Germinal center (tissue), 1 donor: ENCODE measurements at regions not wholly inside any gene's neighbourhood (a gene's known extent, or its start where the extent isn't known, plus 50 kb on each side); places are given as distances from the start of the nearest gene placed in this dataset.
"Not testable (repeated sequence)": the region's sequence is repeated elsewhere in the genome, so short reads cannot be mapped to it uniquely, and the experiment has no call there.

Experiments
- DNase-seq: peaks from one replicate; pipeline ENCODE4 v3.0.0; 2012; ENCODE audit warnings: mixed read lengths, low spot score

DNA sequence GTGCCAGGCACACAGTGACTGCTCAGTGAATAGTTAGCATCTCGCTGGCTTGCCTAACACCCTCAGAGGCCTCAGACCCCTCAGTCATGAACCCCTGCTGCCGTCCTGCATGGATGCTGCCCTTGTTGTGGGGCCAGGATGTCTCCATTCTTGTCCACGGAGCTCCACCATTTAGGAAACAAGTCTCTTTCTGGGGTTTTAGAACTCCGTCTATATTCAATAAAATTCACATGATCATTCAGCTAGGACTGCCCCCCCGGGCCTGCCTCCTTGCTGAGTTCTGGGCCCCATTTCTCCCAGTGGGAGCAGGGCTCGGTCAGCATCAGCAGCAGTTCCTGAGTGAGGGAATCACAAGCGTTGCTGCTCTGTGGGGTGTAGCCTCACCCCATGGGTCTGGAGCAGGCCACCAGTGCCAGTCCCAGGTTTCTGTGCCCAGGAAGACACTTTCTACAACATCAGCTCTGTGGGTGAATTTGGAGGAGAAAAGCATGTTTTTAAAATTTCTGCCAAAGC is 134.1 kb downstream of the RHOU start:
- DNase-seq, result no peak

DNA sequence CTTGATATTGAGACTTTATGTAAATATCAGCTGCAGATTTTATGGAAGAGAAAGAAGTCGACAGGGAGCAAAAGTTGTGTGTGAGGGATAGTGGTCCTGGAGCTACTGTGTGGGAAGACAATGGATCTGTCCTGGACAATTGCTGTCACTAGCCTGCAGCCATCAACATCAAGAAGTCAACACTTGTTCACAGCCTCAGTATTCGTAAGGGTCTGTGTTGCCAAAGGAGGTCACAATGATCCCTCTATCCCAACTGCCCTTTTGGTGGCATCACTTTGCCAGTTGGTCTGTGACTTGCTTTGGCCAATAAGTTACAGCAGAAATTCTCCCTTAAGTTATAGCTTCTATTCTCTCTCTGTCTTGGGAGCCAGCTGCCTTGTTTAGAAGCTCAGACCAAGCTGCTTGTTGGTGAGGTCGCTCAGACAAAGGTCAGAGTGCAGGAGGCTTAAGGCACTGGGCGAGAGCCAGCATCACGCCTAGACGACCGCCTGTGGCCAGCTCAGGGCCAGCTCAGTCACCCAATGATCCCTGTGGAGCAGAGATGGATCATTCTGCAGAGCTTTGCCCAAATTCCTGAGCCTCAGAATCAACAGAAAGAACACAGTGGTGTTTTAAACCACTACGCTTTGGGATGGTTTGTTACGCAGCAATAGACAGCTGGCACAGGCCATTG is 134.9 kb downstream of the RHOU start:
- no peak for DNase-seq

DNA sequence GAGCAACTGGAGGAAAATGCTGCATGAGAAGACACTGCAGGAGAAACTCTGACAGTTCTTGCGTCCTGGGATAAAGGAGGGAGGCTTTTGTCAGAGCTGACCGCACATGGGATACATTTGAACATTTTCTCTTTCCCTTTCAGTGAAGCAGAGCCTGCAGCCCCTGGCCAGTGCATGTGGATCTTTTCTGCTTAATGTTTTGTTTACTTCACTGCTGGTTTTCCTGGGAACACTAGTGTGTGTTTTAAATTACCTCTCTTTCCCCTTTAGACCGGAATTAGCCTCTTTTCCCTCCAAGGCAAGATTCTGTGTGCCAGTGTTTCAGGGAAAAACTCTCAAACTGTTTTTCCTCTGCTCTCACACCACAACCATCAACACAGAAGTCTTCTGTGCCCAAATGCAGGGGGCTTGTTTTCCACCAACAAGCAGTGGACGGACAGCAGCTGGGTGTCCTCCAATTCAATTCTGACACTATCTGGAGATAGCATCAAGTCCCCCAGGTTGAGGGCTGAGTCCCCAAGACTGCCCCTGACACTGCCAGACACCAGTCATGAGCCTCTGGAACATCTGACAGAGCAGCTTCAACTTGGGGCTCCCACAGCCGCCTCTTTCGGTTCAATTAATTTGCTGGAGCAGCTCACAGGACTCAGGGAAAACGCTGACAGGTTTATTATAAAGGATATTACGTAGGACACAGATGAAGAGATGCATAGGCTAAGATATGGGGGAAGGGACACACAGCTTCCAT is 136.2 kb downstream of the RHOU start:
- no peak for DNase-seq

DNA sequence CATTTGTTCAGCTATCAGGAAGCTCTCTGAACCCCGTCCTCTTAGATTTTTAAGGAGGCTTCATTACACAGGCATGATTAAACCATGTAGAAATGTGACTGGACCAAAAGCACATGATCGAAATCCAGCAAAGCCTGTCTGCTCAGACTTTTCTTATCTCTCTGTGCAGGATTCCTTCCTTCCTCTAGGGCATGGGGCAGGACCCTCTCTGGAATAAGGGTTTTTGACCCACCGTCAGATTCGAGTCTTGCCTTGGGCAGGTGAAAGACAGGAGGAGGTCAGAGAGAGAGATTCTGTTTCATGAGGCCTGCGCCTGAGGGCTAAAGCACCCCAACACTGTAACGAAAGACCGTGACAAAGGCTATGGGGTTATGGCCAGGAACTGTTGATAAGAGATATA is 136.8 kb downstream of the RHOU start:
- DNase-seq, result no peak

DNA sequence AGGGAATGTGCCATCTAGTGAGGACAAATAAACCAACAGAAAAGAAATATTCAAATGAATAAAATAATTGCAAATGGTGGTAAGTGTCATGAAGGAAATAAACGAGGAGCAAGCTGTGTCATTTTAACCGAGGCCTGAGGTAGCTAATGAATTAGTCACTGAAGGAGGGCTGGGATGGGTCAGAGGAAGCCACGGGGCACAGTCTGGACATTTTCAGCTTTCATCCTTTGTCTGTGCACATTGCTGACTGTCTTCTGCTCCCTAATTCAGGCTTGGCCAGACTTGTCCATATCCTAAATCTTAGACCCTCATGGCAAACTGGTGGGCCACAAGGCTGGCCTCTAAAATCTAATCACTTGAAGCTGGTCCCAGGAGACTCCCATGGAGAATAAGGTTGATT is 138.4 kb downstream of the RHOU start:
- no peak for DNase-seq

DNA sequence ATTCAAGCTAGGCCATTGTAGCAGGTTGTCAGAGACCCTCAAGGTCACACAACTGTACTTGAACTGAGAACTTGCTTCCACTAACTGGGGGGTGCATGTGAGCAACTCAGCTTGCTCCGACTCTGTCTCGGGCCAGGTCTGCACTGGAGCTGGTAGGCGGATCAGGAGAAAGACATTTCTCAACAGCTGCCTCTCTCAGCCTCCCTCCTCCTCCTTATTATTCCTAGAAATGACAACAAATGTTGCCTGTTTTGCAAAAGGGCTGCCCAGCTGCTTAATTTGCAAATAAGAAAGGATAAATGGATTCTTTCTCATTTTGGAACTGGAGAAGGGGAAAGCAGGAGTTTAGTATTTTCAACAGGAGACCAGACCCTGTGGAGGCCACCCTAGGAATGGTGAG is 140.5 kb downstream of the RHOU start:
- DNase-seq, result no peak

DNA sequence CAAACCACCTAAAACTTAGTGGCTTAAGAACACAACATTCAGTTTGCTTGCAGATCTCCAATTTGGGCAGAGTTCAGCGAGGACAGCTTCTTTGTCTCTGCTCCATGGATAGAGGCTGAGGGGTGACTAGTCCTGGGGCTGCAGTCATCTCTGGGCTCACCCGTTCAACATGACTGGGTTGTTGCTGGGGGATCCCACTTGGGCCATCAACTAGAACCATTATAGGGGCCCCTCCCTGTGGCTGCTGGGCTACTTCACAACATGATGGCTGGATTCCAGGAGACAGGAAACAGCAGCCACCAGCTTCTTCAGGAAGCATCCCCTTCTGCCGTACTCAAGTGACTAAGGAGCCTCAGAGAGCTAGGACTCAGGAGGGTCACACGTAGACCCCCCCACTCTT is 140.9 kb downstream of the RHOU start:
- DNase-seq, result no peak

DNA sequence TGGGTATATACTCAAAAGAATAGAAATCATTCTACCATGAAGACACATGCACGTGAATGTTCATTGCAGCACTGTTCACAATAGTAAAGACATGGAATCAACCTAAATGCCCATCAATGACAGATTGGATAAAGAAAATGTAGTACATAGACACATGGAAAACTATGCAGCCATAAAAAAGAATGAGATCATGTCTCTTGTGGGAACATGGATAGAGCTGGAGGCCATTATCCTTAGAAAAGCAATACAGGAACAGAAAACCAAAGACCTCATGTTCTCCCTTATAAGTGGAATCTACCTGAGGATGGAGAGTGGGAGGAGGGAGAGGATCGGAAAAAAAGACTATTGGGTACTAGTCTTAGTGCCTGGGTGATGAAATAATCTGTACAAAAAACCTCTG is 143.9 kb downstream of the RHOU start:
- DNase-seq, result no peak

DNA sequence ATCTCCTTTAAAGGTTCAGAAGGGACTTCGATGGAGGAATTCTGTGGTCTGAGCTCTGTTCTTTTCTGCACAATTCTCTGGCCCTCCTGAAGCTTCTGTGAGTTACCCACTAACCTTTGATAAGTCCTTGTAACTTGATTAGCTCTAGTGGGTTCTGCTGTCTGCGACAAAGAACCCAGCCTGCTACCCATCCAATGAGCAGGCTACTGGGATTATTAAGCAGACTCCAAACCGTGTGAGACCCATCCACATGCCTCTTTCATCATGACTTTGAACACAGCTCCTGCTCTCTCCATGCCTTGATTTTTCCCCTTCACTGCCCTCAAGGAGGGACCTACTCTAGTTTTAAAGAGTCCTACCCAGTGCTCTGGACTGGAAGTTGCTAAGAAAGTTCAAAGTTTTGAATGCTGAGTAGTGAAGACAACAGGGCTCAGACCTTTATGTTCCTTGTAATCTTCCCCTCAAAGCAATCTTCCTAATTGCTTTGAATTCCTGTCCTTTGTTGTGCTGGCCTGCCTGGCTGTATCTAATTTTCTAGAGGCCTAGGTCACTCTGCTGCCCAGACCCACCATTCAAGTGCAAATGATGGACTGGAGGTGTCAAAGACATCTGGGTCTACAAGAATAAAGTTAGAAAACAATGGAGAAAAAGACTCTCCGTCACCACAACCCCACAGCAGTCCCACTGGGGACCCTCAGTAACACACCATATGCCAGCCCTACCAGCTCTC is 146.9 kb downstream of the RHOU start:
- no peak for DNase-seq

DNA sequence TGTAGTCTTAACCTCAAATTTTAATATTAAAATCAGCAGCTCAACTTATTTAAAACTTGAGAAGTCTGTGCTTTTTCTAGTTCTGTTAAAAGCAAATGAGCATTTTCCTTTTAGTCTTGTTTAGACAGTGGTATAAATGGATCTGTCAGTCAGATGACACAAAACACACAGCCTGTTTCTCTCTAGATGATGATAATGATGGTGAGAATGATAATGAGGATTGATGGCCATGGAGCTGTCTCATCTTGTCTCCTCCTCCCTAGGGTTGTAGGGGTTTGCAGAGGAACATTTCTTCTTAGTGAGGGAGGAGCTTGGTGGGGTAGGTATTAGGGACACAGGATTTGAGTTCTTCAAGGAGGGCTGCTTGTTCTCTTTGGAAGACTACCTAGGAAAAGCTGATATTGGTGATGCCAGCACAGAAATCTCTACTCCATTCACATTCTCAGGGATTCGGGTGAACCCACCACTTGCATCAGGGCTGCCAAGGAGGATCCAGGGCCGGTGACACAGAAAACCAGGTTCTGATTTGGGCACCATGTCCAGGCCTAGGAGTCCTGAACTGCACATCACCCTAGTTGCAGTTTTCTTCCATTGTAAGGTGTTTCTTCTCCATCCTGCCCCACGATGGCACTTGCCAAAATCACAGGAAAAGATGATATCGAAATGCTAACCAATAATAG is 147.6 kb downstream of the RHOU start:
- DNase-seq, result no peak

DNA sequence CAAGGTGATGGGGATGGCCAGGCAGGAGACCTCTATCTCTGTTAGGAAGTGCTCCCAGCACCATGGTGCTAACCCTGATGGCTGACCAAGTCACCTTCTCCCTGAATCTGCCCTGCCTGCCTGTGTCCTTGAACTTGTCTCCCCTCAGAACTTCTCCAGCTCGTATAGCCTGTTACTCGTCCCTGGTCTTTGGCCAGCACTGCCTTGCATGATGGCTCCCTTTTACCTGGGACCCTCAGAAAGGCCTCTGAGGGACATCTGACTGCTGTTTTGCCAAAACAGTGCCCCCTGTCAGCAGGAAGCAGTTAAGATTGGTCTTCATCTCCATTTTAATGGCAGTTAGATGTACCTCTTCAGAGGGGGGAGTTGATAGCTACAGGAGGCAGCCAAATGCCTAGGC is 148.3 kb downstream of the RHOU start:
- no peak for DNase-seq

DNA sequence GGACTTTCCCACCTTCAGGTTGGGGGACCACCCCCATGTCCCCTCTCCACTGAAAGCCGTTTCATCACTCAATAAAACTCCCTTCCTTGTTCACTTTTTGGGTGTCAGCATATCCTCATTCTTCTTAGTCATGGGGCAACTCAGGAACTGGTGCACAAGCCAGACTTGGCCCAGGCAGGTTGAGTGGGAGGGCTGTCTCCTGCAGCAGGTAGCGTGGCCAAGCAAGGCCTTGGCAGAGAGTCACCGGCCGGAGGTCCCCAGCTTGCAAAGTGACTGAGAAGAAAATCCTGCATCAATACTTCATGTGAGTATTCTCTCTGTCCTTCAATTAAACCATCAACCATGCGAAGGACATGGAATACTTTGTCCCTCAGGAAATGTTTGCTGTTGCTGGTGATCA is 148.9 kb downstream of the RHOU start:
- DNase-seq, result no peak

DNA sequence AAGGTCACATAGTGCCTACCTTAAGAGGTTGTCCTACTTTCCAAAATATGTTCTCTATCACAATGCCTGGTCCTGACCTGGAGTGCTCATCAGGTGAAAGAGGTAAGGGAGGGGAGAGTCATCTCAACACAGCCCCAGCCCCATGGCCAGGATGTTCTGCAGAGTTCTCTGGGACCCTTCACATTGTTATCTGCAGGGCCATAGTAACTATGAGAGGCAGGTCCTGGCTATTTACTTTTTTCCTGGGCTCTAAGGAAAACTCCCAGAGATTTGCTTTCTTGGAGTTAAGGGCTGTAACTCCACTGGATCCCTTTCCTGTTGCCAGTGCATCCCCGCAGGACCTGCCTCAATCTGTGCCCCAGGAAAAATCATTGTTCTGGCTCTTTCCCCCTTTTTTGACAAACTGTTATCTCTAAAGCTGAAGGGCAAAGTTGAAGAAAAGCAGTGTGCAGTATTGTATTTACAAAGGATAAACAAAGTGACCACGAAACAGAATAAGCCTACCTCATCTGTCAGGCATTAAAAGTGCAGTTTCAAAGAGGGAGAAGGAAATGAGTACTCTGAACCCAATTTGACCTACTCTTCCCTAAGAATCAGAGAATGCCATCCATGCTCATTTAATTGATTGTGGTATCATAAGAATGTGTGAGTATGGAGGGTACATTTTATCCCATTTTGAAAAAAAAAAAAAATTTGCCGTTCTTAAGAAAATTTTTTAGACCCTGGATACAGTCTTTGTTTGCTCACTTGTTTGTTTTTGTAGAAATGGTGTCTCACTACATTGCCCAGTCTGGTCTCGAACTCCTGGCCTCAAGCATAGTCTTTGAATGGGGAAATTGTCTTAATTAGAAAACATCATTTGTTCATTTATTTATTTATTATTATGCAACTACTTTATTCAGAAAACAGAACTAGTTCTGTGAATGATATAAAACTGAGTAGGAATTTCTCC is 149.6 kb downstream of the RHOU start:
- DNase-seq, result no peak

DNA sequence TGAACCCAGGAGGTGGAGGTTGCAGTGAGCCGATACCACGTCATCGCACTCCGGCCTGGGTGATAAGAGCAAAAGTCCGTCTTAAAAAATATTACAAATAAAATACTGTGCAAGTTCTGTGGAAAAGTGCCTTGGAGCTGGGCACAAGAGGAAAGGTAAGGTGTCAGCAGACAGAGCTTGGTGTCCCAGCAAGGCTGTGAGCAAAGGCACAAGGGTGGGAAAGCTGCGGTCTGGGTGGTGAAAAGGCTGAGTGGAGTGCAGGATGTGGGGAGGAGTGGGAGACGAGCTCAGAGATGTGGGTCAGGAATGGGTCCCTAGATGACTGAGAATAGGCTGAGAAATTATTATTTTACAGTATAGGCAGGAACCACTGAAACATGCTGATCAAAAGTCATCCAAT is 150.6 kb downstream of the RHOU start:
- no peak for DNase-seq

DNA sequence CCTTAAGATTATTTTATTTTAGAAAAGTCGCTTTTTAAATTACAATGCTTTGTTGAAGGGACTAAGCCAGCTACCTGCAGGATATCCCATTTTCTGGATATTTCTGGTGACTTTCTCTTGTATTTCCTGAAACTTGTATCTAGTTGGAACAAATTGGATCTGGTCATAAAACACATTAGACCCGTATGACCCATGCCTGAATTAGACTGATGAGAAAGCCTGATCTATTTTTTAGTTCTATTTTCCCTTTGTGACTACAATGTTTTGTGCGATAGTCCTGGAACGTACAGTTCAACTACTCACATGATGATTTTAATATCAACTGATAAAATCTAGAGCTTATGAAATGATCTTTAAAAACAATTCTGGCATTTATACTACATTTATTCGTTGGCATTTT is 151.8 kb downstream of the RHOU start:
- DNase-seq, result no peak

DNA sequence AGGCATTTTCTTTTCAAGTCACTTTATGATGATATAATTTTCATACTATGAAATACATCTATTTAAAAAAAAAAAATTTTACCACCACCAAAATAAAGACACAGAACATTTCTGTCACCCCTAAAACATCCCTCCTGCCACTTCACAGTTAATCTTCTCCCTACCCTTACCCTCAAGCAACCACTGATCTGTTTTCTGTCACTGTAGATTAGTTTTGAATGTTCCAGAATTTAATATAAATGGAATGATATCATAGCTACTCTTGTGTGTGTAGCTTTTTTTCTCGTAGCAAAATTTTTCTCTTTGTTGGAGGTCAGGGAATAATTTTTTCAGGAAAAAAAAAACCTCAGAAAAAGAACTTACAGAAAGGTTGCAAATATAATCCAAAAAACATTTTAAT is 152.7 kb downstream of the RHOU start:
- no peak for DNase-seq

DNA sequence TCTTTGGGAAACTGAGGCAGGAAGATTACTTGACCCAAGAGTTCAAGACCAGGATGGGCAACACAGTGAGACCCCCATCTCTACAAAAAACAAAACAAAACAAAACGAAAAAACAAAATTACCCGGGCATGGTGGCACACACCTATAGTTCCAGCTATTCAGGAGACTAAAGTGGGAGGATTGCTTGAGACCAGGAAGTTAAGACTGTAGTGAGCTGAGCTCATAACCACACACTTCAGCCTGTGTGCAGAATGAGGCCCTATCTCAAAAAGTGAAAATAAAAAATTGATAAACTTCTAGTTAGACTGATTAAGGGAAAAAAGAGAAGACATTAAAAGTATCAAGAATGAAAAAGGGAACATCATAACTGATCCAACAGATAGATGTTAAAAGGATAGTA is 154.0 kb downstream of the RHOU start:
- DNase-seq, result no peak

DNA sequence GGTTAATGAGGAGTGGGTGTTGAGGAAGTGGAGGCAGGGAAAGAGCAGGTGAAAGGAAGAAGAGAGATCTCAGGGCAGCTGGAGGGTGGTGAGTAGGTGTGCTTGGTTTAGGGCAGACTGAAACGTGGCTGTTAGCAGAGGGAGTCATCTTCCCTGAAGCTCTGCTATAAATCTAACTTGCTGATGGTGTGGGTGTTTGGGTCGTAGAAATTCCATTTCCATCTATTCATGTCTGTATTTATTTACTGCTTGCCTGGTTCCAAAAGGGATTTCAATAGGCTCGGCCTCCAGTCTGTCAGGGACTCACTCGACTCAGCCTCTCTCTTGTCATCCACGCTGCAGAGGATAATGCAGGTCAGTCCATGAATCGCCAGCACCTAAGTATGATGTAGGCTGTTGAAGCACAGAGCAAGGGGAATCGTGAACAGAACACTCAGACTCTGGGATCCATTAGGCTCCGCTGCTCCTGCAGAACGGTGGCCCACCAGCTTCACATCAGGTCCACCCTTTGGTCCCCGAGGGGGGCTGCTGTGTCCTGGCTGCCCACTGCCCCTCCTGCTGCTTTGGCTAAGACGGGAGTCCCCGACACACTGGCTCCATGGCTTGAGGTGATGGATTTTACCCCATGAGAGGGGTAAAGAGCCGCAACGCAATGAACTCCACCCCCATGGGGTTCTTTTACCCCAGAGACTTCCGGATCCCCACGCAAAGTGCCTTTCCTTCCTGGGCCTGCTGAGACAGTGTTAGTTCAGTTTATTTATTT is 156.2 kb downstream of the RHOU start:
- no peak for DNase-seq

DNA sequence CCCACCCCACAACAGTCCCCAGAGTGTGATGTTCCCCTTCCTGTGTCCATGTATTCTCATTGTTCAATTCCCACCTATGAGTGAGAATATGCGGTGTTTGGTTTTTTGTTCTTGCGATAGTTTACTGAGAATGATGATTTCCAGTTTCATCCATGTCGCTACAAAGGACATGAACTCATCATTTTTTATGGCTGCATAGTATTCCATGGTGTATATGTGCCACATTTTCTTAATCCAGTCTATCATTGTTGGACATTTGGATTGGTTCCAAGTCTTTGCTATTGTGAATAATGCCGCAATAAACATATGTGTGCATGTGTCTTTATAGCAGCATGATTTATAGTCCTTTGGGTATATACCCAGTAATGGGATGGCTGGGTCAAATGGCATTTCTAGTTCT is 156.9 kb downstream of the RHOU start:
- not testable (repeated sequence) for DNase-seq

DNA sequence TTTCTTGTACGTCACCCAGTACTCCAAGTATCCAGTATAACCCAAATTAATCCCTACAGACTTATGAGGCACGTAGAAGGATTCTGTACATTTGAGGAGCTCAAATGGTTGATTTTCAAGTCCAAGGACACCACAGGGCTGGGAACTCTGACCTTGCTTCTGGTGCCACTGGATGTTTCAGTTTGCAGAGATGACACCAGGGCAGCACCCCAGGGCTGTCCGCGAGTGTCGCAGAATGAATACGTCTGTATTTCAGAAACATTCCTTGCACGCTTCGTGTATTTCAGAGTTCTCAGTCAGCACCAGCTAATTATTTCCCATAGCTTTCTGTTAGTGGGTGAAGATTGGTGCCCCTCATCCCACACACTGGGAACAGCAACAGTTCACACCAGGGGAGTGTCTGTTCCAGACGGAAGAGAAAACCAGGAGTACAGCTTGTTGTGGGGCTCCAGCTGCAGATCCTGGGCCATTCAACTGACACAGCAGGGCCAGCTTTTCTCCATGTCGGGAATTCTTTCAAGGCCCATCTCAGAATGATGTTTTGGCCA is 159.2 kb downstream of the RHOU start:
- no peak for DNase-seq
